Glomerular visceral epithelial cell (primary cell): ENCODE measurements at regions not wholly inside any gene's neighbourhood (a gene's known extent, or its start where the extent isn't known, plus 50 kb on each side); places are given as distances from the start of the nearest gene placed in this dataset.
"Not testable (repeated sequence)": the region's sequence is repeated elsewhere in the genome, so short reads cannot be mapped to it uniquely, and the experiment has no call there.

Source experiments
- DNase-seq: peaks from one replicate; pipeline ENCODE4 v3.0.0-alpha.2; 2016; ENCODE audit errors: extremely low spot score

- no peak for DNase-seq
Measured at GRCh38 chrX:147228153-147228552, 413.6 kb upstream of the CXorf51A start.

- DNase-seq = peak; percentile 2
Measured at GRCh38 chrX:147226801-147227200, 412.3 kb upstream of the CXorf51A start.

GRCh38 chrX:147217334-147217733 lies 402.8 kb upstream of the CXorf51A start:
- DNase-seq = no peak

GRCh38 chrX:147200494-147200893 lies 385.9 kb upstream of the CXorf51A start:
- DNase-seq = not testable (repeated sequence)

- DNase-seq = no peak
Measured at GRCh38 chrX:147191361-147191760, 376.8 kb upstream of the CXorf51A start.

- DNase-seq = no peak
Measured at GRCh38 chrX:147183161-147183560, 368.6 kb upstream of the CXorf51A start.

GRCh38 chrX:147180886-147181285 lies 366.3 kb upstream of the CXorf51A start:
- DNase-seq = no peak

- no peak for DNase-seq
Measured at GRCh38 chrX:147179625-147180024, 365.1 kb upstream of the CXorf51A start.

GRCh38 chrX:147174591-147174990 lies 360.0 kb upstream of the CXorf51A start:
- DNase-seq = no peak

- DNase-seq = no peak
Measured at GRCh38 chrX:147173594-147173993, 359.1 kb upstream of the CXorf51A start.

GRCh38 chrX:147170993-147171392 lies 356.4 kb upstream of the CXorf51A start:
- DNase-seq = no peak
